ENCODE measurements at regions not wholly inside any gene's neighbourhood (a gene's known extent, or its start where the extent isn't known, plus 50 kb on each side); places are given as distances from the start of the nearest gene placed in this dataset.

DNA sequence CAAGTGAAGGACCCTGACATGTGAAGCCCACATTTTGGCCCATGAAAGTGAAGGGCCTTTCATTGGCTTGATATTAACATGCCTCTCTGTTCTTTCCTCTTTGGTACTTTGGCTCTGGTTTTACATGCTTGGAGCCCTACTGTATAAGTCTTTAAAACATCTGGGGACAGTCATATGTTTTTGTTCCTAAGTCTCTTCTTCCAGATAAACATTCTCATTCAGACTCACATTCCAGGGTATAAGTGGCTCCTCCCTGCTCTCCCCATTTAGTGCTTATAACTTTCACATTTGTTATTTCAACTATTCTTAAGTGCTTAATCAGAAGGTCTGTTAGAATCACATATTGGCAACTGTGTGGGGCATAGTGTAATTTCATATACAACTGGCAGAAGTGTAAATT, 1932.2 kb upstream of the CELF4 start:
- TF ChIP-seq, protein P1, sequence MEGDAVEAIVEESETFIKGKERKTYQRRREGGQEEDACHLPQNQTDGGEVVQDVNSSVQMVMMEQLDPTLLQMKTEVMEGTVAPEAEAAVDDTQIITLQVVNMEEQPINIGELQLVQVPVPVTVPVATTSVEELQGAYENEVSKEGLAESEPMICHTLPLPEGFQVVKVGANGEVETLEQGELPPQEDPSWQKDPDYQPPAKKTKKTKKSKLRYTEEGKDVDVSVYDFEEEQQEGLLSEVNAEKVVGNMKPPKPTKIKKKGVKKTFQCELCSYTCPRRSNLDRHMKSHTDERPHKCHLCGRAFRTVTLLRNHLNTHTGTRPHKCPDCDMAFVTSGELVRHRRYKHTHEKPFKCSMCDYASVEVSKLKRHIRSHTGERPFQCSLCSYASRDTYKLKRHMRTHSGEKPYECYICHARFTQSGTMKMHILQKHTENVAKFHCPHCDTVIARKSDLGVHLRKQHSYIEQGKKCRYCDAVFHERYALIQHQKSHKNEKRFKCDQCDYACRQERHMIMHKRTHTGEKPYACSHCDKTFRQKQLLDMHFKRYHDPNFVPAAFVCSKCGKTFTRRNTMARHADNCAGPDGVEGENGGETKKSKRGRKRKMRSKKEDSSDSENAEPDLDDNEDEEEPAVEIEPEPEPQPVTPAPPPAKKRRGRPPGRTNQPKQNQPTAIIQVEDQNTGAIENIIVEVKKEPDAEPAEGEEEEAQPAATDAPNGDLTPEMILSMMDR (conservative IDR thresholded peaks at IDR 0.05 in 1 of 2, IDR thresholded peaks at IDR 0.05 in 1 of 2; ENCODE audit: extremely low read depth in 1 of 2, insufficient read depth in 1 of 2, low read depth in 1 of 2, low read length in 2 of 2) = no peak
- TF ChIP-seq EZH2 (IDR thresholded peaks at IDR 0.05; ENCODE audit: borderline replicate concordance, low read length) = no peak
